G401 (cell line): ENCODE measurements at regions not wholly inside any gene's neighbourhood (a gene's known extent, or its start where the extent isn't known, plus 50 kb on each side); places are given as distances from the start of the nearest gene placed in this dataset.
"Not testable (repeated sequence)": the region's sequence is repeated elsewhere in the genome, so short reads cannot be mapped to it uniquely, and the experiment has no call there.

Source experiments
- DNase-seq: peaks from one replicate; pipeline ENCODE4 v3.0.0-alpha.2; 2015; ENCODE audit warnings: low spot score
- in situ Hi-C: cut with HindIII; loops from 2 replicates; pipeline ENCODE4 v1.10.0; 2016; ENCODE audit warnings: low sequenced_read_pairs, mixed read lengths

- DNase-seq, in situ Hi-C loops: not testable (repeated sequence)
These were observed 71.7 kb downstream of the ZNF479 start for GRCh38 chr7:57060506-57060905.

- in situ Hi-C loops, DNase-seq: not testable (repeated sequence)
These were observed 115.9 kb downstream of the ZNF479 start for GRCh38 chr7:57016341-57016740.

- in situ Hi-C loops, DNase-seq: not testable (repeated sequence)
These were observed 118.5 kb downstream of the ZNF479 start for GRCh38 chr7:57013707-57014106.

DNA sequence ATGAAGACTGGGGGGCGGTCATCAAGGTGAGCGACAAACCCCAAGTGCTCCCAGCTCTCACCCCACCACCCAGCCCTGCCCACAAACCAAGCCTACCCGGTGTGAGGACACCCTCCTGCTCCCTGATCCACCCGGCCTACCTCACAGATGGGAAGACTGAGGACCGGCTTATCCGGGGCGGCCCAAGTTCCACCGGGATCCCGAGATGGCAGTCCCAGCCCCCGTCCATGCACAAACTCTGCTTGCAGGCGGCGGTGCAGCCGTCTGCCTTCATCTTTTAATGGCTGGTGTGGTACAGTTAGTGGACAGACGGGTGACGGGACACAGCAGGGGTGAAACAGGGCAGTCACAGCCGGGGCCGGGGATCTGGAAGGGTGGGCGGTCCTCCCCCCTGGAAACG, 119.3 kb downstream of the ZNF479 start:
- in situ Hi-C loops, DNase-seq: not testable (repeated sequence)

DNA sequence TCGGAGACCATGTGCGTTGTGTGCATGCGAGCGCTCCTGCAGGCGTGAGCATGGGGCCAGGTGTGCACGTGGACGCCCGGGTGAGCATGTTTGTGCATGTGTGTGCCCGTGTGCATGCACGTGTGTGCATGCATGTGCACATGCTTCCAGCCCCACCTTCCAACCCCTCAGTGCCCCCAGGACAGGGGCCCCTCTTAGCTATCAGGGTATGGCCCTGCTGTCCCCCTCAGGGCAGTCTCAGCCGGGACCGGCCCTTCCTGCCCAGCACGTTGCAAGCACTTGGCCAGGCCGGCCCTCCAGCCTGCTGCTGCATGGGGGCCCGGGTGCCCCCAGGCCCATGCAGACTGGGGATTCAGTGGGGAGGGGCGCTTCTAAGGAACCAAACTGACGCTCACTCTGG, 123.0 kb downstream of the ZNF479 start:
- DNase-seq, in situ Hi-C loops: not testable (repeated sequence)

- in situ Hi-C loops, DNase-seq: not testable (repeated sequence)
These were observed 126.3 kb downstream of the ZNF479 start for GRCh38 chr7:57005974-57006373.

- in situ Hi-C loops, DNase-seq: not testable (repeated sequence)
These were observed 128.4 kb downstream of the ZNF479 start for GRCh38 chr7:57003821-57004220.

DNA sequence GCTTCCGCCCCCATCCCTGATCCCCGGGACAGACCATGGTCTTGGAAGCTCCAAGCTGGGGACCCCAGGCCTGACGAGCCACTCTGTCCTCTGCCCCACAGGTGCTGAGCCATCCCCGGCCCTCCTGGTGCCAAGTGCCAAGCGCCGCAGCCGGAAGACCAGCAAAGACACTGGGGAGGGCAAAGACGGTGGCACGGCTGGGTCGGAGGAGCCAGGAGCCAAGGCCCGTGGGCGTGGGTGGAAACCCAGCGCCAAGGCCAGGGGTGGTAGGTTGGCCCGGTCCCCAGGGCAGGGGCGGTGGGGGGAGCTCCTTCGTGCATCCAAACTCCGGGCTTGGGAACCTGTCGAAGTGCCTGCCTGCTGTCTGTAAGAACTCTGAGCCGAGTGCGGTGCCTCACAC, 130.3 kb downstream of the ZNF479 start:
- DNase-seq, in situ Hi-C loops: not testable (repeated sequence)

- DNase-seq, in situ Hi-C loops: not testable (repeated sequence)
These were observed 138.5 kb downstream of the ZNF479 start for GRCh38 chr7:56993779-56994178.

DNA sequence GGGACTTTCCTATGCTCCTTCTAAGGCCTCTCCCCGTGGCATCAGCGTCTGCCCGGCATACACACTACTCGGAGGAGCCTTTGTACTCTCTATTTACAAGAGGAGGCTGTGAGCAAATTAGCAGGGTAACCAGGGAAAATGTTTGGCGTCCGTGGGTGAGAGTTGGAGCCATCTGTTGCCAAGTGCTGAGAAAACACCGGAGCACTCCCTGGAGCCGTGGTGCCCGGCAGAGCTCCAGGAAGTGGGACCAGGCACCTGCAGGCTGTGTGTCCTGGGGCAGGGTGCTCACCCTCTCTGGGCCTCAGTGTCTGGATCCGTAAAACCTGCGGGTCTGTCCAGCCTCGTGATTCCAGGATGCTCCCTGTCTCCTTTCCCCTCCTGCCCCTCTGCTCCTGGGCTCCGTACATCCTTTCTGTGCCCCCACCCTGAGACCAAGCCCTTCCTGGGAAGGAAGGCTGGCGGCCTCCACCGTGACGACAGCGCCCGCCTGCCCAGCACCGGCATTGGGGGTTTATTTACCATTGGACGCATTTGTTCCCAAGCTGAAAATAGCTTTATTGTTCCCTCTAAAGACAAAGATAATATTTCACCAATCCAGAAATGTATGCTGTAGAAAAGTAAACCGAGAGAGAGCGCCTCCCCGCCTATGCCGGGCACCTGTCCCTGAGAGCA, 174.4 kb downstream of the ZNF479 start:
- DNase-seq, in situ Hi-C loops: not testable (repeated sequence)

- DNase-seq, in situ Hi-C loops: not testable (repeated sequence)
These were observed 175.2 kb downstream of the ZNF479 start for GRCh38 chr7:56957086-56957485.

DNA sequence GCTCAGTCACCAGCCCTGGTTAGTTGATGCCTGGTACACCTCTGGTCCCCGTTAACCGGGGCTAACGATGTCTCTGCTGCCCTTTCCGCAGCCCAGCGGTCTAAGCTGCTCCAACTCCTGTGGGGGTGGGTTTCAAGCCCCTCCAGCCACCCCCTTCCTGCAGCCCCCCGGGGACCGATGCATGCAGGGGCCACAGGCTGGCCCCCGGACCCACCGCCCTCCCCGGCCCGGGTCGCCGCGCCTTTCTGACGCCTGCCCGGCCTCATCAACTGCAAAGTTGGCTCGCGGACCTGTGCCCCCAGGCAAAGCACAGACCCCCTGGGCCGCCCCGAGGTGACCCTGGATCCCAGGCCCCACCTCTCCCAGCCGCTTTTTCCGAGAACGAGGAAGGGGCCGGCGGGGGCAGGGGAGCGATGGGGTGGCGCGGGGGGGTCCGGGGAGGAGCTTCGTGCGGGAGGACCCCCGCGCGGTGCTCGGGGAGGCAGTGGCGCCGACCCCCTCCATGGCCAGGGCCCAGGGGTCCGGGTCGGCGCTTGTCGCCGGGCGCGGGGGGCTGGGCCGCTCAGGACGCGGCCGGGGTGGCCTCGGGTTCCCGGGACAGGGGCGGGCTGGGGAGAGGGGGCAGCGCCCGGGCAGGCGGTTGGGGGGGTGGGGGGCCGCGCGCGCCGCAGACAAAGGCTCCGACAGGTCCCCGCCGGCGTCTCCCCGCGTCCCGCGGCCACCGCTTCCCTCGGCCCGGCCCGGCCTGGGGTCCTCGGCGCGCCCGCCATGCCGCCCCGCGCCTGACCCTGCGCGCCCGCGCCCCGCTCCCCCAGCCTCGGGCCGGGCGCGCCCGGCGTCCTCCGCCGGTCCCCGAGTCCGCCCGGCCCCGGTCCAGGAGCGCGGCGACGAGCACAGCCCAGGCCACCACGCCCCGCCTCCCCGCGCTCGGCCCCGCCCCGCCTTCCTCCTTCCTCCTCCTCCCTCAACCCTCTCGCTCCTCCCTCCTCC, 183.6 kb downstream of the ZNF479 start:
- DNase-seq, in situ Hi-C loops: not testable (repeated sequence)

- DNase-seq: peak; percentile 4
- in situ Hi-C loops: not testable (repeated sequence)
These were observed 192.2 kb downstream of the ZNF479 start for GRCh38 chr7:56940050-56940449.

- DNase-seq, in situ Hi-C loops: not testable (repeated sequence)
These were observed 208.3 kb downstream of the ZNF479 start for GRCh38 chr7:56923892-56924291.

DNA sequence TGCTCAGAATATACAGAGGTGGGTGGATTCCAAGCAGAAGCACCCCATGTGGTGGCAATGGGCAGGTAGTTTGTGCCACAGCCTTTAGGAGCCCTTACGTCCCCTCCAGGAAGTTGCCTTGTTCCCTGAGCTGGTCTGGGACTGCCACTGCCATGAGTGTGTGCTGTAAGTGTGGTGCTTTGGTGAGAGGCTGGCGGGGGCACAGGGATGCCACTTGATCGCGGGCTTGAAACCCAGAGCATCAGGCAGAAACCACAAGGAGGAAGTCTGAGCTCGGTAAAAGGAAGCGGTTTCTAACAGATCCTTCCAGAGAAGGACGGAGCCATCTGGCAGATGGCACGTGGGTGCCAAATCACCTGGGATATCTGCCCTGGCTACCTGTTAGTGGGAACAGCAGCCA, 221.3 kb downstream of the ZNF479 start:
- DNase-seq, in situ Hi-C loops: not testable (repeated sequence)

DNA sequence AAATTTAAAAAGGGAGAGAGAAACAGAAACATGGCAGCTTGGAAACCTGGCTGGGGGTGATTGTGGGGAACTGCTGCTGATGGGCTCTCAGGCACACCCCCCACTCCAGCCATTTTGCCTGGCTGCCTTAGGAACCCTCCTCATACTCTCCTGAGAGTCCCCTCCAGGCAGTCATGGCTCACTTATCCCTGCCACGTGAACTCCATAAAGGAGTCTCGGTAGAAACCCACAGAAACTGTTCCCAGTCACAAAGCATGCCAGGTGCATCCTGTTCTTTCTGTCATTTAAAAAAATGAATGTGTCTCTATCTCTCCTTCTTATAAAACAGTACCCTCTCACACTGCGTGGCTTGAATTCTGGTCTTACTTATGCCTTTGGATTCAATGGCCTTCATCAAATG, 242.8 kb downstream of the ZNF479 start:
- in situ Hi-C loops, DNase-seq: not testable (repeated sequence)

DNA sequence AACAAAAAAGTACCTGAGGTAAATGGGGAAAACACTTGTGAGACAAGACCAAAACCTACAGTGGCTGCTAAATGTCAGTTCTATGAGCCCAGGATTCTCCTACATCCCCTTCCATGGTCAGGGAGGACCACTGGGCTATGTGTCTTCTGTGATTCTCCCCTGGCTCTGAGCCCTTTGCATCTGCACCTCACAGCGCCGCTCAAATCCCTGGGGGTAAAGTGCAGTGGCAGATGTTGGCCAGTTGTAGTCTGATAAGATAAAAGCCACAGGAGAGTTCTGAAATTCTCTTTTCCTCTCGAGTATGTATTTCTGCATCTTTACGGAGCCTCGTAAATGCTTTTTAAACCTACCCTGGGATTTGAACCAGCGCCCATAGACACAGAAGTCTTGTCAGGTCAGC, 247.1 kb downstream of the ZNF479 start:
- in situ Hi-C loops, DNase-seq: not testable (repeated sequence)

GRCh38 chr7:56882318-56882717, 249.9 kb downstream of the ZNF479 start:
- DNase-seq, in situ Hi-C loops: not testable (repeated sequence)
